Activated CD8-positive, alpha-beta memory T cell treated with anti-CD3 and anti-CD28 coated beads for 36 hours (primary cell): ENCODE measurements at regions not wholly inside any gene's neighbourhood (a gene's known extent, or its start where the extent isn't known, plus 50 kb on each side); places are given as distances from the start of the nearest gene placed in this dataset.
"Not testable (repeated sequence)": the region's sequence is repeated elsewhere in the genome, so short reads cannot be mapped to it uniquely, and the experiment has no call there.

Experiments used
- CTCF ChIA-PET: fragments of 350-600 bp; sonication (Branson Sonifier 250); formaldehyde crosslinking; loops from one replicate; lab custom pipeline; 2021; ENCODE audit warnings: antibody characterized with exemption; lab: Charles Lee
- POLR2A ChIA-PET: fragments of 350-600 bp; sonication (Branson Sonifier 250); formaldehyde crosslinking; loops from one replicate; lab custom pipeline; 2021; ENCODE audit warnings: antibody characterized with exemption; lab: Charles Lee

- ChIA-PET CTCF (no interaction called here), POLR2A (no interaction called here)
Observed at GRCh38 chr4:54872261-54872660, 214.5 kb downstream of the KIT start.

DNA sequence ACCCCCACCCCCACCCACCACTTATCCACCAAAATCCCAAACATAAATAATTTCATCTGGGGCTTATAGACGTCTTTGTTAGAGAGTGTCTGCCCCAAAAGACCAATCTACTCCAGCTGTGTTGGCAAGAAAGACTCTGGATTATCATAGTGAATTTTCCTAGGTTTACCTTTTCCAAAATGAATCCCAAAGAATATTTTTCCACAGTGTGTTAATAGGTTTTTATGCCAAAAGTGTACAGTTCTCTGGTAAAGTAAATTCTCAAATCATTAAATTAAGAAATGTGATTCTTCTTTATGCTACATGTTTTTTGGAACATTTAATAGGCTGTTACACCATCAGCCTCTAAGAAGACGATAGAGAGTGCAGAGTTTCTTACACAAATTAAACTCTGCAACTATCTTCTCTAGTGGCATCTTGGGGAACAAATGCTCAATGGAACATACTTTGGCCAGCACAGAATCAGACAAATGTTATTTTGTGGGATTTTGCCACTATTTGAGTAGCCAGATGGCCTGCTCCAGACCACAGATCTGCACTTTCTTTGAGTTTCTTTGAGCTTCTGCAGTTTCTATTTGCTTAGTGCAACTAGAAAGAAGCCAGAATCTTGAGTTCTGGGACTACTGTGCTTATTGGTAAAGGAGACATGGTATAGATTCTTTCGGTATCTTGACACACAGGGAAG lies 206.0 kb downstream of the KIT start:
- ChIA-PET POLR2A (no interaction called here), CTCF (no interaction called here)

DNA sequence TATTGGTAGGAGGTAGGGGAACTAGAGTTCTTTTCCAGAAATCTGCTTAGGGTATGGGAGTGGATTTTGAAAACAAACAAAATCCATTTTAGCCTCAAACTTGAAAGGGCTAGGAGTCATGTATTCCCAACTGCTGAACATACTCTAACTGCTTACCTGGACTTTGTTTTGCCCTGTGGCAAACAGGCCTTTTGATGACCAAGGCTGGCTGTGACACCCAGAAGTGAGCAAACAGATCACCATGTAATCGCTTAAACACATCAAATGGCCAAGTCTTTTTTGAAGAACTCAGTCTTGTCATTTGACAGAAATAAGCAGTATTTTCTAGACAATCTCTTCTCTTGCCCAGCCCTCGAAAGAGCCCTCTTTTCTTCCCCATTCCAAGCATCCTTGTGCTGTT lies 203.4 kb downstream of the KIT start:
- POLR2A ChIA-PET, result no interaction called here
- CTCF ChIA-PET, result no interaction called here

GRCh38 chr4:54855191-54855854 lies 197.6 kb downstream of the KIT start:
- ChIA-PET POLR2A (no interaction called here), CTCF (no interaction called here)

- ChIA-PET CTCF (no interaction called here), POLR2A (no interaction called here)
Observed at GRCh38 chr4:54852602-54853001, 194.8 kb downstream of the KIT start.

- ChIA-PET CTCF (no interaction called here), POLR2A (no interaction called here)
Observed at GRCh38 chr4:54852054-54852453, 194.3 kb downstream of the KIT start.

GRCh38 chr4:54844911-54845310 lies 187.2 kb downstream of the KIT start:
- CTCF ChIA-PET, result no interaction called here
- POLR2A ChIA-PET, result no interaction called here

DNA sequence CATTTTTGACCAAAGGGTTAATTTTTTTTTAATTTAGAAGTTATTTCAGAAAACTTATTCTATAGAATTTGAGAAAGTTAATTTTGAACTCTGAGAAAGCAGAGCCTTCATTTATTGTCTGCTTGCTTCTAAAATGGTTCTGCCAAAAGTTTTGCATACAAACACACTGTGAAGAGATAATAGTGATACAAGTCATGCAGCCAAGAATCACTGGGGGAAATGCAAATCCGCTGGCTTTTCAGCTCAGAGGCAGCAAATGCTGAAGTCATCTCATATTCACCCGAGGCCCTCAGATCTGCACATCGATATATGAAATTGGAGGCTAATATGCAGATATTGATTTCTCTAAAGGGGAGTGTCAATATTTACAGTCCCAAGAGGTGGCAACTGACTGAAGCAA lies 186.2 kb downstream of the KIT start:
- ChIA-PET CTCF (no interaction called here), POLR2A (no interaction called here)

GRCh38 chr4:54843106-54843505 lies 185.3 kb downstream of the KIT start:
- ChIA-PET CTCF (no interaction called here), POLR2A (no interaction called here)

DNA sequence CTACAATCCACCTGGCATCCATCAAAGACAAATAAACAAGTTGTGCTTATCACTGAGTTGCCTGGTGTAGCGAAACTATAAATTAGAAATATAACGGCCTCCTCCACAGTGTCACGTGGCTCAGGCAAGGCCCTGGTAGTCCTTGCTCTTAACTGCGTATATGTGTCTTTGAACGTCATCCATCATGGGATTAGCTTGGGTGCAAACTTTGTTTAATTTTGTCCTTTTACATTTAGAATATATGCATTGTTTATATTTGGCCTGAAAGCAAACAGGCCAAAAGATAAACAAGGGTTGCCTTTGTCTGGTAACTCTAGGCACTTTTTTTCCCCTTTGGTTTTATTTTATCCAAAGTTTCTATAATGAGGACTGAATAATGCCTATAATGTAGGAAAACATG lies 184.9 kb downstream of the KIT start:
- ChIA-PET POLR2A (no interaction called here), CTCF (no interaction called here)

DNA sequence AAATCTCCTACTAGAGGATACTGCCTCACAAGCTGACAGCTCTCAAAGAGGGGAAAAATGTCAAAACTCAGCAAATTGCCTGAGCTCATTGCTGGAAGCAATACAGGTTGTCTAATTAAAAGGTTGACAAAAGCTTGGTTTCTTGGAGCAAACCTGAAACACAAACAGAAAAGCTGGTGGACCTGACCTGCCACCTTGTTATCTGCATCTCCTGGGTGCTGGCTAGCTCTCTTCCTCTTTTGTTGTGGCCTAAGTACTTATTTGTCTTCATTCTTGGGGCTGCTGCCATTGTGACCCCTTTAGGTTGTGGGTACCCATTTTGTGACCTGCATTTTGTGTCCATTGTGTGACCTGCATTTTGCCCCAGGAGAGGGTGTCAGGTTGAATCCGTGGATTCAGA lies 184.5 kb downstream of the KIT start:
- CTCF ChIA-PET, result no interaction called here
- POLR2A ChIA-PET, result no interaction called here

DNA sequence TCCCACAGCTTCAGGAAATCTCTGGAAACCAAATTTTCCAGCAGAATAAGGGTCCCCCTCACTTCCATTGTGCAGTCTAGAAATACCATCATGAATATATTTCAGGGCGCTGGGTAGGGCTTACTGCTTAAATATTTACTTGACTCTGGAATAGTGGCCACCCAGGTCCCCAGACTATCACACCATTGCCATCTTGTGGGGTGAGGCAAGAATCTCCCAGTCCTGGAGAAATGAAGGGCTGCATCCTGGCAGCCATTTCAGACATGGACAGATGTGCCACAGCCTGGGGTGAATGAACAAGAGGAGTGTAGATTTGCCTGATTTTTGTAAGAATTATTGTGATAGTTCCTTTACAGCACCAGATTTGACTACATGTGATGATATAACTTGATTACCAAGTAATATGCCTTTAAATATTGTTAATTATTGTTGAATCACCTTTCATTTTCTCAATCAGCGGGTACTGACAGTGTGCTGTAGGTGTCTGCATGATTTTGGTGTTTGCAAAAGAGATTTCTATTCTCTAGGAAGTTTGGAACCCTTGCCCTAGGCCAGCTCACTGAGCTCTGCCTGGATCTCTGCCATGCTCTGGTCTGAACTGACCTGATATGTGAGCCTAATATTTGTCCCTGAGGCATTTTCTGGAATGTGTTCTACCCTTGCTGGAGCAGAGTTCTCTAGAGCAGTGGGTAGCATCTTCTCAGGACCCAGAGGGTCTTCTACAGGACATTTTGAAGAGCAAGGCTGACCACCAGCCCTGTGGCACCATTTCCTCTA lies 183.4 kb downstream of the KIT start:
- ChIA-PET CTCF (no interaction called here), POLR2A (no interaction called here)

DNA sequence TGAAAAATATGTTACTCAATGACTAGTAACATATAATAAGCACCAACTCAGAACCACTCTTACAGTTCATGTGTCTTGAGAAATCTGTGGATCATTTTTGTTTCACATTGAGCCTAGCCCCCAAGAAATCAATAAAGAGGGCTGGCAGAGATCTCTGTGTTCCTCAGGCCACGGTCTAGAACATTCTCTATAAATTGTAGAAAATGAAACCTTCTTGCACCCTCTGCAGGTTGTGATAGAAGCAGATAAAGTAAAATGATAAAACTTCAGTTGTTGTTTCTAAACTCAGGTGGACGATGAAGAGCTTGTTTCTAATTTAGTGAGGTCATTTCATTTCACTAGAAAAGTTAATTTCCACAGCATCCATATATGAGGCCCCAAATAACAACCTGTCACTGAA lies 182.7 kb downstream of the KIT start:
- CTCF ChIA-PET, result no interaction called here
- POLR2A ChIA-PET, result no interaction called here

DNA sequence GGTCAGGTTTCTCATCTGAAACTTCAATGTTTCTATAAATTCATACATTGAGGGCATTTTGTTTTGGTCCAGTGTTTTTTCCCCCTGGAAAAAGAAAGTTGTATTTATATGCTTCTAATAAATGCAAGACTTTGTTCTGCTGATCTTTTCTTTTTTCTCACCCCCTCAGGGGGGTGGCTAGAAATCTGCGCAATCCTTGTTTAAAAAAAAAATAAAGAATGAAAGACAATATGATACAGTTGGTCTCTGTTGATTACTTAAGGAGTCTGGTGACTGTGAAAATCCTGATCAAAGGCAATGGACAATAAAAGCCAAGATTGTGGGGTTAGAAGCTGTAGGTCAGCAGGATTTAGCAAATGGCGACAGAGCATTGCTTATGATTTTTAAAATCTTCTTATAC lies 180.5 kb downstream of the KIT start:
- CTCF ChIA-PET, result no interaction called here
- POLR2A ChIA-PET, result no interaction called here

DNA sequence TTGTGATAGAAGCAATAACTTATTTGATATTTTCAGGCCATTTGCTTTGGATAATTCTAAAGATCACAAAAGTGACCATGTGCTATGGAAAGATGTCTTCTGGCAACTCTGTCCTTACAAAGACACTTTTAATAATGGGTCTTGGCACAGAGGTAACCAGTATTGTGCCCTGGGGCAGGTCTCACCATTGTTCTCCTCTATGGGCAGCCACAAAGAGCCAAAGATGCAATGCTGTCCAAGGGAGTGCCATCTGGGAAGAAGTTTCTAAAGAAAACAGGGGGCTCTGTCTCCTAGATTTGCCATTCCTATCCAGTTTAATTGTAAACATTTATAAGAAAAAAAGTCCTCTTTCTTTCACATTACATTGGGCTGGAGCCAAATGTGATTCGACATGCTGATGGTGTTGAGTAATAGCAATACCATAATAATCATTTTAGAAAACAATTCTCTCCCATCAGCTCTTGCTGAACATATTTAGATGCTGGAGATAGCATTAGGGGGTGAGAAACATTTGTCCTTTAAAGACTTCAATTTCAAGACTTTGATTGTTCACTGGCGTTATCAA lies 179.9 kb downstream of the KIT start:
- ChIA-PET CTCF (no interaction called here), POLR2A (no interaction called here)

GRCh38 chr4:54828361-54828760 lies 170.6 kb downstream of the KIT start:
- POLR2A ChIA-PET, result interaction anchor here (0.6 kb wide), 1 partner anchor 48 kb away, joined by 5 read pairs; no protein-coding TSS in a partner anchor
- CTCF ChIA-PET, result not testable (repeated sequence)

GRCh38 chr4:54823616-54824015 lies 165.9 kb downstream of the KIT start:
- POLR2A ChIA-PET, result no interaction called here
- CTCF ChIA-PET, result no interaction called here

DNA sequence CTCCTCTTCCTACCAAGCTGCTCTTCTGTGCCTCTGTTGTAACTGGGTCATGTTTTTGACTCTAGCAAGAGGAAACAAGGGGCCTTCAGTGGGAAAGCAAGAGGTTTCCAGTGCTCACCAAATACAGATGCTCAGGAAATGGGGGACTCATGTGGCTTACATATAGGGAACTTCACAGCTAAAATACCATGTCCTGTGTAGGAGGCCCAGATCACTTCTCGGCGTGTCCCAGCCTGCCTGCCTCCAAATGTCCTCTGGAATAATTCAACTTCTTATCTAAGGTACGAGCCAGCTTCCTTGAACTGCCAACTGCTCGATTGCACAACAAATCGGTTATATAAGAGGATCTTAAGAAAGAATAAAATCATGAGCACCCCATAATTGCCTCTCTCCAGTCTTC lies 161.3 kb downstream of the KIT start:
- ChIA-PET CTCF (no interaction called here), POLR2A (no interaction called here)

DNA sequence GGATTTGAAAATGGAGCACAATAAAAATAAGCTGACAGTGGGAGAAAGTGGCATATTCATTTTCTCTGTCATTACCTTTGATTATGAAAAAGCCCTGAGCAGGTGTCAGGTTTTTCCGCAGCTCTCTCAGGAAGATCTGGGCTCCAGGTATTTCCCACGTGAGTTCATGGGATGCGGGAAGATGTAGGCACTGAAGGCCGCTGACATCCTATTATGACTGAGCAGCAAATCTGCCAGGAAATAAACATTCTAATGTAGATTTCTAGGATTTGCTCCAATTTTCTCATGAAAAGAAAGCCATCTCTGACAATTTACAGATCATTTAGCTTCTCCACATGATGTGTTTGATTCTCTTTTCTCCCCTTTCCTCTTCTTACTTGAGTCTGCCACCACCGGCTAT lies 160.7 kb downstream of the KIT start:
- ChIA-PET POLR2A (no interaction called here), CTCF (no interaction called here)

GRCh38 chr4:54813674-54814073 lies 155.9 kb downstream of the KIT start:
- ChIA-PET CTCF (no interaction called here), POLR2A (interaction anchor here (0.7 kb wide), 1 partner anchor 91 kb away, joined by 3 read pairs; no protein-coding TSS in a partner anchor)
